ENCODE measurements at regions not wholly inside any gene's neighbourhood (a gene's known extent, or its start where the extent isn't known, plus 50 kb on each side); places are given as distances from the start of the nearest gene placed in this dataset.
"Not testable (repeated sequence)": the region's sequence is repeated elsewhere in the genome, so short reads cannot be mapped to it uniquely, and the experiment has no call there.

DNA sequence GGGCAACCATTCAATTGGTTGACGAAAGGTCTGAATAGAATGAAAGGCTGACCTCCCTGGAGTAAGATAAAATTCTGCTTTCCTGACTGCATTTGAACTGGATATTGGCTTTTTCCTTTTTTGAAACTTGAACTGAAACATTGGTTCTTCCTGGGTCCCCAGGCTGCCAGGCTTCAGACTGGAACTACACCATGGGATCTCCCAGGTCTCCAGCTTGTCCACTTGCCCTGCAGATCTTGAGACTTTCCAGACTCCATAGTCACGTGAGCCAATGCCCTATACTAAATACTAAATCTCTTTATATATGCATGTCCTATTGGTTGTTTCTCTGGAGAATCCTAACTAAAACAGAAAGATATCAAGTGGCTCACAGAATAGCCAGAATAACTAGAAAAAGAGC lies 118.7 kb upstream of the KRR1 start:
- no peak for DNase-seq (ENCODE audit: low read depth in 1 of 2, low spot score in 1 of 2)

DNA sequence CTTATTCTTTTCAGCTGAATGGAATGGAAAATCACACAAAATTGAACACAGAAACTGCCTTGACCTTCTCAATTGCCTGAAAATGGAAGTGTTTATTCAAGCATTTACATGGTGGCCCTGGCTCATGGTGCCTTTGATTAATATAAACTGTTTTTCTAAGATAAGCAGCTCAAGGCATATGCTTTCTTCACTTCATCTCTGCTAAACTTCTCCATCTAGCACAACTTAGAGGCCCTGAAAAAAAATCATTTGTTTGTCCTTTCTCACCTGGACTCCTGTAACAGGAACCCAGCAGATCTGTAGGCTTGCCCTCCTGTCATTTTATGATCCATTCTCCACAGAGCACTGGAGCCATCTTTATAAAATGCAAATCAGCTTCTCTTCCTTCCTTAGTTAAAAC lies 117.5 kb upstream of the KRR1 start:
- DNase-seq (ENCODE audit: low read depth in 1 of 2, low spot score in 1 of 2) = no peak

DNA sequence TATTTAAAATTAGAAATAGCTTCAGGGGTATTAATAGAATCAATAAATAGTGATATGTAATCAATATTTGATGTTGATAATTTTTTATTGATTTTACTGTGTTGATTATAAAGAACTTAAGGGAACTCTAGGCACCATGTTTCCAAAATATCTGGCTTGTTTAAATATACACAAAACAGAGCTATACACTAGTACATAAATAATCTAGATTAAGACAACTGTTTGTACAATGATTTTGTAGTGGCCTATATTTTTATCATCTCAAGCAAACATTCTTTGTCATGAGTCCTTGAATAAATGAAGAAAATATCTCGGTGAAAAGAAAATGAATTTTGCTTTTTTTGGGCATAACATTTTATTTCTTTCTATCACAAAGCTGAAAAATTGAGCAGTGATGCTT lies 117.1 kb upstream of the KRR1 start:
- DNase-seq (ENCODE audit: low read depth in 1 of 2, low spot score in 1 of 2) = no peak

DNA sequence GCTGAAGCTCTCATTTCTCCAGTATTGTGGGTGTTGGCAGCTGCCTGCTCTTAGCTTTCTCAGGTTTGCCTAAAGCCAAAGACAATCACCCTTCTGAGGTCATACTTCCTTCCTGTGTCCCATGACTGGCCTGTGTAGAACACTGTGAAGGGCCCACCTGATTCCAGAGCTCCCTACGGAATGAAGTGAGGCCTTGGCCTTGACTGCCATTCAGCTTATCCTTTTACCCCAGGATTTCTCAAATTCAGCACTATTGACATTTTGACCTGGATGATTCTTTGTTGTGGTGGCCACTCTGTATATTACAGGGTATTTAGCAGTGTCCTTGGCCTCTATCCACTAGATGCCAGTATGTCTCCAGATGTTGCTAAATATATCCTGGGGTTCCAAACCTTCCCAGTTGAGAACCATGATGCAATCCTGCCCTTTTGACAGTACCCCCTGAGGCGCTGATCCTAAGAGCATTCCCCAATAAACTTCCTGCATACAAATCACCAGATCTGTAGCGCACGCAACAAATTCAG lies 112.3 kb upstream of the KRR1 start:
- DNase-seq (ENCODE audit: low read depth in 1 of 2, low spot score in 1 of 2) = no peak

DNA sequence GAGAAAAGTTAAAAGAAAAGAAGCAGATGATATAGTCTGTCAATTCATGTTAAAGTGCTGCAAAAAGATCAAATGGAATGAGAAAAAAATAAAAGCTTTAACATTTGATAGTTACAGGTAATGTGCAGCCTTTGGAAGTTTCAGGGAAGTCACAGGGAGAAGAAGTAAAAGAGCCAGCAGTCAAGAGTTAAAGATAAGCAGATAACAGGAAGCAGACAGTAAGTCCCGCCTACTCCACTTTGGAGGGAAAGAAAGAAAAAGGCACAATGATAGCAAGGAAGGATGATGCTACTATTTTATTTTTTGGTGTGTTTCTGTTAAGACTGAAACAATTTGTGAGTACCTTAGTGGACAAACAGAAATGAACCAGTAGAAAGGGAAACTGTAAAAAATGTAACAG lies 111.1 kb upstream of the KRR1 start:
- no peak for DNase-seq (ENCODE audit: low read depth in 1 of 2, low spot score in 1 of 2)

DNA sequence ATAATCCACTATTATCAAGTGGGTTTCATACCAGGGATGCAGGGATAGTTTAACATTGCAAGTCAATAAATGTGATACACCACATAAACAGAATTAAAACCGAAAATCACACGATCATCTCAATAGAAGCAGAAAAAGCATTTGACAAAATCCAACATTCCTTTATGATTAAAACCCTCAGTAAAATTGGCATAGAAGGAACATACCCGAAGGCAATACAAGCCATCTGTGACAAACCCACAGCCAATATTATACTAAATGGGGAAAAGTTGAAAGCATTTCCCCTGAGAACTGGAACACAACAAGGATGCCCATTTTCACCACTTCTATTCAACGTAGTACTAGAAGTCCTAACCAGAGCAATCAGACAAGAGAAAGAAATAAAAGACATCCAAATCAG lies 103.0 kb upstream of the KRR1 start:
- DNase-seq (ENCODE audit: low read depth in 1 of 2, low spot score in 1 of 2) = not testable (repeated sequence)

DNA sequence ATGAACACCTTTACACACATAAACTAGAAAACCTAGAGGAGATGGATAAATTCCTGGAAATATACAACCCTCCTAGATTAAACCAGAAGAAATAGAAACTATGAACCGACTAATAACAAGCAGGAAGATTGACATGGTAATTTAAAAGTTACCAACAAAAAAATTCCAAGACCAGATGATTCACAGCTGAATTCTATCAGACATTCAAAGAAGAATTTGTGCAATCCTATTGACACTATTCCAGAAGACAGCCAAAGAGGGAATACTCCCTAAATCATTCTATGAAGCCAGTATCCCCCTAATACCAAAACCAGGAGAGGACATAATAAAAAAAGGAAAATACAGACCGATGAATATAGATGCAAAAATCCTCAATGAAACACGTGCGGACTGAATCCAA lies 102.6 kb upstream of the KRR1 start:
- DNase-seq (ENCODE audit: low read depth in 1 of 2, low spot score in 1 of 2) = no peak

DNA sequence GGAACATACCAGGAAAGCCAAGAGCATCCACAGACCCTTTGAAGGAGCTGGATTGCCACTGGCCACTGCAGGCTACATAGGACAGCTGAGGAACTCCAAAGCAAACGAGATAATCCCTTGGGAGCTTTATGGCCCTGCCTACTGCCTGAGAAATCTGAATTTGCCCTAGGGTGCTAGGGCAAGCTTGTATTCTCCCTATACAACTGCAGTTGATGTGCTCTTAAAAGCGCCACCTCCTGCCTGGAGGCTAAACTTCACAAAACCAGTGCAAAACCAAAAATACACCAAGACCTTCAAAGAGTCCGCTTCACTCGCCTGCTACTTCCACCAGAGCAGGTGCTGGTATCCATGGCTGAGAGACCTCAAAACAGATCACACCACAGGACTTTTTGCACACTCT lies 99.6 kb upstream of the KRR1 start:
- no peak for DNase-seq (ENCODE audit: low read depth in 1 of 2, low spot score in 1 of 2)

DNA sequence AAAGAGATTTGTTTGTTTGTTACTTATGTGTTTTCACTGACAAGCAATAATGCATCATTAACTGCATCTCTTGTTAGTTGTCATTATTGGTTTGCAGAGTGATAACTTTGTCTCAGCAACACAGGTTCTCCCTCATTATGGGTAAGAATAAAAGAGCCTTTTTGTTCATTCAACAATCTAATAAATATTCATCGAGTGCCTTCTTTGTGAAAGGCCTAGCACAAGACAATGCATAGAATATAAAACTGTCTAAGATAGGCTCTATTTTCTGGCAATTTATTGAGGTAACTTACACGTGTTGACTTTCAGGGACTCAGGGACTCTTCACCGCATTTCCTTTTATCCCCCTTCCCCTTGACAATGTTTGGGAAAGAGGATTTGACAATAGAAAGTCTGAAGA lies 95.5 kb upstream of the KRR1 start:
- no peak for DNase-seq (ENCODE audit: low read depth in 1 of 2, low spot score in 1 of 2)

DNA sequence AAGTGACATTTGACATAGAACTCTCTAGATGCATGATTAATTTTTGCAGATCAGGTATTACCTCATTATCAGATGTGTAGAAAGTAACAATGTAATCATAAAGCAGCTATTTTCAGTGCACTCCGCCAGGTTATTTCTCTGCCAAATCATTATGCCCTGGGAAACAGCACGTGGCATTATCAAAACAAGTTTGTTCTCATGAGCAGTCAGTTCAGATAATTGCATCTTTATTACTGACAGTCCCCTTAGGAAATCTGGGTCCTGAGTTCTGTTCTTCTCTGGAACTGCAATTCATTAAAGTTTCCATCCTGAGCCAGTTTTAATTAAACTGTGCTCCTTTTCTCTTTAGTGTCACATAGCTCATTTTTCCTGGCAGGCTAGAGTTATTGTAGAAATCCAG lies 94.7 kb upstream of the KRR1 start:
- no peak for DNase-seq (ENCODE audit: low read depth in 1 of 2, low spot score in 1 of 2)

DNA sequence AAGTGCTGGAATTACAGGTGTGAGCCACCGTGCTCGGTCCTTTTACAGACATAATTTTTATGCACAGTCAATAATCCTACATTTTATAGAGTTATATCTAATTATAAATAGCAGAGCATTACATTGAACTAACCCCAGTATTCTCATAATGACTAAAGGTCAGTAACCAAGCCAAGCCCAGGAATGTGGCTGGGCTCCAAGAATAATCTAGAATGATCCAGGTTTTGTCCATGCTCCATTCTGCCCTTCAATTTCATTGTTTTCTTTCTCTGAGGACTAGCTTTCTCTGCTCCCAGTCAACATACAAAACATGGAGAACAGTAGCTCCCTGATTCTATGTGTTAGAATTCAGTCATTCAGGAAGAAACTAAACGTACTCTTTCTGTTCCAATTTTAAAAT lies 92.1 kb upstream of the KRR1 start:
- DNase-seq (ENCODE audit: low read depth in 1 of 2, low spot score in 1 of 2) = no peak

DNA sequence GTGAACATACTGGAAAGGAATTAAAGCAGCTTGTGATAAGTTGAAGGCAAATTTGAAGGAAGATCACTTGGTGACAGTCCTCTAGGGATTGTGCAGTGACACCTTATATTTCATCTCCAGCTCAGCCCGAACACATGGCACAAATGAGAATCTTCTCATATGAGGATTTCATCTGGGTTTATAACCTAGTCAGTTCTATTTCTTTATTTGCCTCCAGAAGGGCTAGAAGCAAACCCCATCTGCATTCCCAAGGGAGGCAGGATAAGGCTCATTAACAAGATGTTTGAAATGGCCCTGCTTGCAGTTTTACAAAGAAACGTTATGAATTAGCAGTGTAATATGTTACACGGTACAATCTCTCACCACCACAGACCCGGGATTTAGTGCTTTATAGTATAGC lies 90.7 kb upstream of the KRR1 start:
- no peak for DNase-seq (ENCODE audit: low read depth in 1 of 2, low spot score in 1 of 2)

DNA sequence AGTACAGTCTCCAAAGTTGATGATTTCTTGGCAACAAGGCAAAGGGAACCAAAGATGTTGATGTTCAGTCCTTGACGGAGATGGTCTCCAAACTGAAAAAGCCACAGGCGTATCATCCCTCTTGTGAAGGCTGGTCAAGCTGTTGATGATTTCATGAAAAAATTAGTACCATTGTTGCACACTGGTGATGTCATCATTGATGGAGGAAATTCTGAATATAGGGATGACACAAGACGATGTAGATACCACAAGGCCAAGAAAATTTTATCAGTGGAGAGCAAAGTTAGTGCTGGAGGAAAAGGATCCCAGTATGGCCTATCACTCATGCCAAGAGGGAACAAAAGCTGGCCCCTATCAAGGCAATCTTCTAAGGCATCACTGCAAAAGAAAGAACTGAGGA lies 88.7 kb upstream of the KRR1 start:
- DNase-seq (ENCODE audit: low read depth in 1 of 2, low spot score in 1 of 2) = no peak

DNA sequence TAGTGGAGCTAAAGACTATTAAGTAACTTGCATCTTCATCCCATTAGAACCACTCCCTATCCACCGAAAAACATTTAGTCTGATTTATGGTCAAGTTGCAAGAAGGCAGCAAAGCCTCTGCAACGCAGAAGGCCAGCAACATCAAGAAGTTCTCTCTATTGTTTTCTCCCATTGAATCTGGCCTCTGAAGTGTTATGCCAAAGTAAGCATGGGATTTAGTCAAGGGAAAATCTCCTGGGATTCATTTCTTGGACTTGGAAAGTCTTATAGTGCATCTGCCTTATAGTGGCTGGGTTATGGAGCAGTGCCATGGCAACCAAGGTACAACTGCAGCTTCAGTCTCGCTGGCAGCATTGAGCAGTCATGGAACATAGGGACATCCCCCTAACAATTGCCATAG lies 87.7 kb upstream of the KRR1 start:
- no peak for DNase-seq (ENCODE audit: low read depth in 1 of 2, low spot score in 1 of 2)

DNA sequence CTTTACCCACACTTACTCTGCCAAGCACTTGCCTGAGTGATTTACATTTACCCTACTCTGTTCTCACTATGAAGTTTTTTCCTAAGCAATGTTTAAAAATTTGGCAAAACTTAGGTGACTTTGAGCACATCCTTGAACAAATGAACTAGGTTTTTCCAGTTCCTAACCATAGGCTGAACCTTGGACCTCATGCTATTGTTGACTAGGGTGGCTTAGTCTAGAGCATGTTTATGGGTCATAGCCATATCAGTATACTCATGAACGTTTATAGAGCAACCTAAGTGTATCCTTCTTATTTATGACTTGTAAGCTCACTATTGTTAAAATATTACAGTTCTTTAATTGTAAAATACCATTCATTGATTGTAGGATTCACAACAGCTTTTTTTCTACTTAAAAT lies 85.0 kb upstream of the KRR1 start:
- DNase-seq (ENCODE audit: low read depth in 1 of 2, low spot score in 1 of 2) = no peak

DNA sequence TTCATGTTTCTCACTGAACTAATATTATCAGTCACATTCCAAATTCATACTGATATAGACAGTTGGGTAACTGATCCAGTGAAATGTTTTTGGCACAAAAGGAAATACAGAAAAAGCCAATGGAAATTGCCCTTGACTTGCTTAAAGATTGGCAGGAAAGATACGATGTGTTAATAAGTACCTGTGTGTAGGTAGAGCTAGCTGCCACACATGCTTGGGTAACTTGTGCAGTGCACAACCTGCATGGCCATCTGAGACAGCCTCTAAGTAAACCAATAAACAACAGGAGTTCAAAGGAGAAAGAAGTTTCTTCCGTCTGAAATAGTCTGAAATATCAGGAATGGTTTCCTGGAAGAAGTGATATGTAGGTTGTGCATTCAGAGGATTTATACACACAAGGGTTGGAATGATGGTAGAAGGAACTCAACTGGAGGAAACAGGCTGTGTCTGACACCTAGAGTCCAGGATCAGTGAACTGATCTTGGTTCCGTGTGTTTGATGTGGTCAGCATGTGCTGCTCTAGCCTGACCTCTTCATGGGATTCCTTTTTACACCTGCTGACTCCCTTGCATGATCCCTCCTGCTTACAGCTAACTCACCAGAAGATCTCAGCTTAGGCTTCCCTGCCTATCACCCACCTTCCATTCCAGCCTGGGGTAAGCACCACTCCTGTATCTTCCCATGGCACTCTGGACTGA lies 81.4 kb upstream of the KRR1 start:
- DNase-seq (ENCODE audit: low read depth in 1 of 2, low spot score in 1 of 2) = no peak

DNA sequence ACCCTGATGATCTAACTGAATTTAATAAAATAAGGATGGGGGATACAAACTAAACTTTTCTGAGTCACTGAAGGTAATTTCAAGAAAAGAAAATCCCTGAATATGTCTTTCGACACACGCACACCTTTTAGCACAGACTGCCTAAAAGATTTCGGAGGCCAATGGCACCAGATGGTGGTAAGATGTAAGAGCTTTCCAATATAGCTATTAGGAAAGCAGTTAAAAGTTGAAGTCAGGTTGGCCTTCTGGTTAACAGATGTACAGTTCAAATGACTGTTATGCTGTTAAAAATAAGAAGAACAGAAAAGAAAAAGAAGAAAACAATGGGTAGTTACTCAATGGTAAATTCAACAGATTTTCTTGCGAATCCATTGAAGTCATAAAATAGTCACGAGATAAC lies 80.7 kb upstream of the KRR1 start:
- DNase-seq (ENCODE audit: low read depth in 1 of 2, low spot score in 1 of 2) = no peak

DNA sequence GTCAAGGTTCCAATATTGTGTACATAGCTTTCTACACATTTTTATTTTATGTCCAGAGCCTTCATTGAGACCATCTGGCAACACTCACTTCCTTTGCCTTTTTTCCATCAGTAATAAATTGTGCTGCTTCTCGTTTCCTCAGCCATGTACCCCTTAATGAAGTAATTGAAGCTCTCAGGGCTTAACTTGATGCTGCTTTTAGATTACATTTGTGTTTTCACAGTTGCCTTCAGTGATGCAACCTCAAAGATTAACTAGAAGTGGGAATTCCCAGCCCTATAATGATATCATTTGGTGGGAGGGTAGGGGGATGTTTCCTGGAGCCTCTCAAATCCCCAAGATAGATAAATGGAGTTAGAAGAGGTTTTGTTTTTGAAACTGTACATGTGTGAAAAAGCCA lies 80.2 kb upstream of the KRR1 start:
- no peak for DNase-seq (ENCODE audit: low read depth in 1 of 2, low spot score in 1 of 2)

DNA sequence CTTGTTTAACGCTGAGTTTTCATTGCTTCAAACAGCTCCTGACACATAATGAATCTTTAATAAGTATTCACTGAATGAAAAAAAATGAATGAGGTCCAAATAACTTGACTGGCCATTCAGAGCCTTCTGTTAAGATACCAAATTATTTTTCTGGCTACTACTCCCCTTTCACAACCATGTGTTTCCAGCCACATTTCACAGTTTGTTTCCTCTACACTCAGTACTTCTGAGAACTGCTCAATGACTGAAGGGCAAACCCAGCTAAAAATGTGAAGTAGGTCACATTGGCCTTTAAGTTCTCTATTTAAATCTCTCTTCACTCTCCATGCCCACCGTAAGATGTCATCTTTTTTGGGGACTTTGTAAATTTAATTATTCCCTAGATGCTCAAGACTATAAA lies 78.4 kb upstream of the KRR1 start:
- no peak for DNase-seq (ENCODE audit: low read depth in 1 of 2, low spot score in 1 of 2)

DNA sequence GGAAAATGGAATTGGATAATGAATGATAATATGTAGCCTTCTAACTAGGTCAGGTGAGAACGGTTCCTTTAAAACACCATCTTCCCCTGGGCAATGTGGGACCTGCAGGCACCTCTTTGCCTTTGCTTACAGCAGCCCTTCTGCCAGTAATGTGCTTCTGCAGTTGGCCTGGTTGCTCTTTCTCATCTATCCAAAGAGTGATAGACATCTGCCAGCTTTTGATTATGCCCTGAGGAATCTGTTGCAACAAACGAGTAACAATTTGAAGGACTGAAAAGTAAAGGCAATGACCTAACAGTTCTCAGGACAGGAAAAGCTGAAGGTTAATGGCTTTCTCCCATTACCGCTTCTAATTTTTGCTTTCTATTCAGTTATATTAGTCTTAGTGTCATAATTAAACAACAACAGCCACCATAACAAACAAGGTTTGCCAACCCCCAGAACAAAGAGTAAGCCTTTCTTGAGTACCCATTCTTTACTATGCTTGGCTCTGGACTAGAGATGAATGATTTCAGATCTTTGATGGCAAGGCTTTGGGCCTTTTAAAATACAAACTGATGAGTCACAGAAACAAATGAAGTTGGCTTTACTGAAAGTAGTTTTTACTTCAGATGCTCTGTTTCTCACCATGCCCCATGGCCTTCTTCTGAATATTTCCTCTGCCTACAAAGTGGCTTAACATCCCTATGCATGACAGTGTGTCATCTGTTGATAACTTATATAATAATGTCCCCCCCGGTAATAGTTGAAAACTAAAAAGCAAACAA lies 76.1 kb upstream of the KRR1 start:
- DNase-seq (ENCODE audit: low read depth in 1 of 2, low spot score in 1 of 2) = no peak

DNA sequence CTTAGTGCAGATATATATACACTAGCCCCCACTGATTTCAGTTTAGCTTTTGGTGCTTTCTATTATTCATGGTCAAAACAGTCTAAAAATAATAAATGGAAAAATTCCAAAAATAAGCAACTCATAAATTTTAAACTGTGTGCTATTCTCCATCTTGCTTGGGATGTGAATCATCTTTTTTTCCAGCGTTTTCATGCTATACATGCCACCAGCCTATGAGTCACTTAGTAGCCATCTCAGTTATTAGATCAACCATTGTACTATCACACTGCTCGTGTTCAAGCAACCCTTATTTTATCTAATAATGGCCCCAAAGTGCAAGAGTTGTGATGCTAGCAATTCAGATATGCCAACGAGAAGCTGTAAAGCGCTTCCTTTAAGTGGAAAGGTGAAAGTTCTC lies 73.9 kb upstream of the KRR1 start:
- no peak for DNase-seq (ENCODE audit: low read depth in 1 of 2, low spot score in 1 of 2)

DNA sequence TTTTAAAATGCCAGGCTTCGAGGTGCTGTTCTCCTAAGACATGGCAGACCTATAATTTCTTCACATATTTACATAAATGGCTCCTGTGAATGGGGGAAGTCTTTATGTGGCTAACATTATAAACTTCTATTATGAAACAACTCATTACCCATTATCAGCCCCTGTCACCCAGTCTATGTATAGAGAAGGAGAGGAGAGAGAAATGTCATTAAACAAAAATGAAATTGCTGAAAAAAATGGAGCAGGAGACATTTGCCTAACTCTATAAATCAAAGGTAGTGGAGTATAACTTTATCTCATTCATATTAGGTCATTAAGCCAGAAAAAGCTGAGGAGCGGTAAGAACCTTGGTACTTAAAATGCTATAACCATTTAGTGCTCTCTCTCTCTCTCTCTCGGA lies 71.9 kb upstream of the KRR1 start:
- DNase-seq (ENCODE audit: low read depth in 1 of 2, low spot score in 1 of 2) = no peak

DNA sequence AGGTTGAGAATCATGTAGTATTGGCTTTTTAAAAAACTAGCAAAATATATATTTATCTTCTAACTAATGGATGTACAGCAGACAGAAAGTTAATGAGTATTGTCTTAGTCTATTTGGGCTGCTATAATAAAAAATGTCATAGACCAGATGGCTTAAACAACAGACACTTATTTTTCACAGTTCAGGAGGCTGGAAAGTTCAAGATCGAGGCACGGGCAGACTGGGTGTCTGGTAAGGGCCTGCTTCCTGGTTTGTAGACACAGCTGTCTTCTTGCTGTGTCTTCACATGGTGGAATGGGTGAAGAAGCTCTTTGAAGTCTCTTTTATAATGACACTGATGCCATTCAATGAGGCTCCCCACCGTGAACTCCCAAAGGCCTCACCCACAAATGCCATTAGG lies 70.1 kb upstream of the KRR1 start:
- DNase-seq (ENCODE audit: low read depth in 1 of 2, low spot score in 1 of 2) = no peak

Measured in activated T-helper 1 cell treated with anti-CD3 and anti-CD28 coated beads, Interleukin-2, amount 50 U/mL, for 16 hours (primary cell).